T1000 (cell line): ENCODE measurements at regions not wholly inside any gene's neighbourhood (a gene's known extent, or its start where the extent isn't known, plus 50 kb on each side); places are given as distances from the start of the nearest gene placed in this dataset.
"Not testable (repeated sequence)": the region's sequence is repeated elsewhere in the genome, so short reads cannot be mapped to it uniquely, and the experiment has no call there.

Experiments
- DNase-seq: peaks from one replicate; lab custom pipeline; 2025; ENCODE audit warnings: mixed read lengths; lab: John Stamatoyannopoulos, UW

GRCh38 chr1:95297906-95298305, 63.9 kb downstream of the RWDD3 start:
- not testable (repeated sequence) for DNase-seq

GRCh38 chr1:95301091-95301490, 67.1 kb downstream of the RWDD3 start:
- no peak for DNase-seq

GRCh38 chr1:95301614-95302013, 67.6 kb downstream of the RWDD3 start:
- DNase-seq, result no peak

- DNase-seq, result no peak
Observed at GRCh38 chr1:95304803-95305202, 70.8 kb downstream of the RWDD3 start.

GRCh38 chr1:95308276-95309030, 74.4 kb downstream of the RWDD3 start:
- DNase-seq, result no peak

- DNase-seq, result no peak
Observed at GRCh38 chr1:95309031-95309471, 75.0 kb downstream of the RWDD3 start.

GRCh38 chr1:95311014-95311413, 77.0 kb downstream of the RWDD3 start:
- no peak for DNase-seq

GRCh38 chr1:95311762-95312161, 77.8 kb downstream of the RWDD3 start:
- DNase-seq, result no peak

GRCh38 chr1:95312181-95312580, 78.2 kb downstream of the RWDD3 start:
- DNase-seq, result no peak

- DNase-seq, result no peak
Observed at GRCh38 chr1:95313527-95313926, 79.5 kb downstream of the RWDD3 start.

- no peak for DNase-seq
Observed at GRCh38 chr1:95321531-95321930, 87.5 kb downstream of the RWDD3 start.

- DNase-seq, result no peak
Observed at GRCh38 chr1:95323123-95323522, 89.1 kb downstream of the RWDD3 start.

- DNase-seq, result no peak
Observed at GRCh38 chr1:95325349-95325748, 91.3 kb downstream of the RWDD3 start.

- no peak for DNase-seq
Observed at GRCh38 chr1:95326023-95326422, 92.0 kb downstream of the RWDD3 start.

GRCh38 chr1:95332754-95333153, 98.7 kb downstream of the RWDD3 start:
- DNase-seq, result no peak

GRCh38 chr1:95339377-95339776, 105.4 kb downstream of the RWDD3 start:
- no peak for DNase-seq

GRCh38 chr1:95340061-95340460, 106.1 kb downstream of the RWDD3 start:
- no peak for DNase-seq

- DNase-seq, result no peak
Observed at GRCh38 chr1:95352767-95353166, 118.8 kb downstream of the RWDD3 start.

GRCh38 chr1:95353194-95353593, 119.2 kb downstream of the RWDD3 start:
- no peak for DNase-seq

- DNase-seq, result no peak
Observed at GRCh38 chr1:95364546-95364945, 130.5 kb downstream of the RWDD3 start.

- DNase-seq, result no peak
Observed at GRCh38 chr1:95366498-95366897, 132.5 kb downstream of the RWDD3 start.

GRCh38 chr1:95368178-95368577, 134.2 kb downstream of the RWDD3 start:
- DNase-seq, result no peak

GRCh38 chr1:95369985-95370690, 136.1 kb downstream of the RWDD3 start:
- no peak for DNase-seq
